Tibial artery (tissue), 4 donors: ENCODE measurements at regions not wholly inside any gene's neighbourhood (a gene's known extent, or its start where the extent isn't known, plus 50 kb on each side); places are given as distances from the start of the nearest gene placed in this dataset.

ENCODE experiments used
- DNase-seq, 2 donors: peaks; one replicate each; pipeline ENCODE4 v3.0.0-alpha.2; 2019
- H3K27ac ChIP-seq, 2 donors: fragments of 200-600 bp; sonication (generic) in 1 of 2; 1 replicate in 1 of 2; 2 replicates in 1 of 2; pipeline ENCODE4 v1.5.1; 2018 to 2019; ENCODE audit warnings: mild to moderate bottlenecking in 1 of 2
- H3K27me3 ChIP-seq, 2 donors: fragments of 200-600 bp; sonication (generic) in 1 of 2; one replicate each; pipeline versions ENCODE4 v1.5.1 to v1.6.0; 2016 to 2019
- H3K36me3 ChIP-seq, 3 donors: fragments of 200-600 bp; sonication (generic) in 2 of 3; one replicate each; pipeline ENCODE4 v1.5.1; 2016 to 2019; ENCODE audit warnings: mild to moderate bottlenecking in 2 of 3
- H3K4me1 ChIP-seq, 4 donors: fragments of 200-600 bp; sonication (generic) in 2 of 4; 1 replicate in 3 of 4; 2 replicates in 1 of 4; pipeline ENCODE4 v1.5.1; 2016 to 2019
- H3K4me3 ChIP-seq, 2 donors: fragments of 200-600 bp; sonication (generic) in 1 of 2; 1 replicate in 1 of 2; 2 replicates in 1 of 2; pipeline ENCODE4 v1.5.1; 2018 to 2019; ENCODE audit warnings: mild to moderate bottlenecking in 2 of 2
- H3K9me3 ChIP-seq, 3 donors: fragments of 200-600 bp; sonication (generic) in 1 of 3; one replicate each; pipeline ENCODE4 v1.5.1; 2016 to 2019
- intact Hi-C: fragments of 100-400 bp; cut with DNase I; formaldehyde crosslinking; loops from one replicate; pipeline ENCODE4 v1.15.0; 2023; ENCODE audit warnings: low total_unique reads
- TF ChIP-seq, protein P1 (sequence below), 2 experiments: fragments of 200-600 bp in 1 of 2; fragments of 450-650 bp in 1 of 2; IDR thresholded peaks; one replicate each; pipeline ENCODE4 v1.5.1; 2017 to 2019; ENCODE audit warnings: antibody characterized with exemption in 2 of 2, mild to moderate bottlenecking in 1 of 2, moderate library complexity in 1 of 2

DNA sequence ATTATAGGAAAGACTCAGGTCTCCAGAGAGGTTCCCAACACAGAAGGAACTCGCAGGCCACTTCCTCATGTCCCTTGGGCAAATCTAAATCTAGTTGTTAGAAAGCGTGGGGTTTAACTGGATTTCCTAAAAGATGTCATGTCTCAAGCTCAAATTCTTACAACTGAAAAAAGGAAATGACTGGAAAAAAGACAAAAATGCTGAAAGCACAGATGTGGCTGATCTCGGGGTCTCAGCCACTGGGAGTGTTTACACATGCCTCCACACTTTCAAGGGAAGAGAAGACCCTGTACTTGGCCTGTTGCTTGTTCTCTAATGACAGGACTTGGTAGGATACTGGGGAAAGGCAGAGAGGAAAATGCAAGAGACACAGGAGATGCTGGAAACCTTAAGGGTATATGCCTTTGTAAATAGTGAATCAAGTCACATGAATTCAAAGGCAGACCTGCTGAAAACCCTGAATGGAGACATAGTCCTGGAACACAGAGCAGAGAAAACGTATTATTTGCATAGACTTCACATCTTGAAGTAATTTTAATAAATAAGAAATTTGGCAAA lies 160.9 kb upstream of the MEIS1 start:
- H3K36me3 ChIP-seq = no peaks in the 10 kb centered on the region
- TF ChIP-seq, protein P1, sequence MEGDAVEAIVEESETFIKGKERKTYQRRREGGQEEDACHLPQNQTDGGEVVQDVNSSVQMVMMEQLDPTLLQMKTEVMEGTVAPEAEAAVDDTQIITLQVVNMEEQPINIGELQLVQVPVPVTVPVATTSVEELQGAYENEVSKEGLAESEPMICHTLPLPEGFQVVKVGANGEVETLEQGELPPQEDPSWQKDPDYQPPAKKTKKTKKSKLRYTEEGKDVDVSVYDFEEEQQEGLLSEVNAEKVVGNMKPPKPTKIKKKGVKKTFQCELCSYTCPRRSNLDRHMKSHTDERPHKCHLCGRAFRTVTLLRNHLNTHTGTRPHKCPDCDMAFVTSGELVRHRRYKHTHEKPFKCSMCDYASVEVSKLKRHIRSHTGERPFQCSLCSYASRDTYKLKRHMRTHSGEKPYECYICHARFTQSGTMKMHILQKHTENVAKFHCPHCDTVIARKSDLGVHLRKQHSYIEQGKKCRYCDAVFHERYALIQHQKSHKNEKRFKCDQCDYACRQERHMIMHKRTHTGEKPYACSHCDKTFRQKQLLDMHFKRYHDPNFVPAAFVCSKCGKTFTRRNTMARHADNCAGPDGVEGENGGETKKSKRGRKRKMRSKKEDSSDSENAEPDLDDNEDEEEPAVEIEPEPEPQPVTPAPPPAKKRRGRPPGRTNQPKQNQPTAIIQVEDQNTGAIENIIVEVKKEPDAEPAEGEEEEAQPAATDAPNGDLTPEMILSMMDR (IDR thresholded peaks at IDR 0.05) = no peak
- no peak for DNase-seq

DNA sequence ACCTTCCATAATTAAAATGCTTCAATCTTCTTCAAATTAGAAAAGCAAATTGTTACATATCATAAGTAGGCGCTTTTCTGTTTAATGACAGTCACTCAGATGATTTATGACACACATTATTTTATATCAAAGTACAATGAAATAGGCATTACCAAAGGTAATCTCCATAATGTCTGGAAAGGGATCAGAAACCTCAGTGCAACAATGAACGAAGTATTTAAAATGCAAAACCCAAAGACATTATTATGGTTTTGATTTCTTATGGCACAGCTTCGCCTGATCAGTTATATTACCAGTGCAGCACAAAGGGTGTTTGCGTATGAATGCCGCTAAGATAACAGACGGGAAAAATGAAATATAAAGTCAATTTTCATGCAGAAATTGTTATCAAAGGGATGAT lies 162.2 kb upstream of the MEIS1 start:
- intact Hi-C loops = no loop called here
- no peaks in the 10 kb centered on the region for H3K4me1 ChIP-seq
- H3K4me3 ChIP-seq = no peak overlapping the region
- no peaks in the 10 kb centered on the region for H3K9me3 ChIP-seq
- TF ChIP-seq, protein P1 (IDR thresholded peaks at IDR 0.05) = no peak
- no peaks in the 10 kb centered on the region for H3K27me3 ChIP-seq
- H3K27ac ChIP-seq = no peak overlapping the region
- no peak for DNase-seq
- H3K36me3 ChIP-seq = no peaks in the 10 kb centered on the region

More for the DNA sequence above, 160.9 kb upstream of the MEIS1 start:
- Histone ChIP-seq H3K4me1 (no peaks in the 10 kb centered on the region), H3K27me3 (no peaks in the 10 kb centered on the region), H3K4me3 (no peak overlapping the region), H3K9me3 (no peaks in the 10 kb centered on the region), H3K27ac (no peak overlapping the region)
- intact Hi-C loops = no loop called here

DNA sequence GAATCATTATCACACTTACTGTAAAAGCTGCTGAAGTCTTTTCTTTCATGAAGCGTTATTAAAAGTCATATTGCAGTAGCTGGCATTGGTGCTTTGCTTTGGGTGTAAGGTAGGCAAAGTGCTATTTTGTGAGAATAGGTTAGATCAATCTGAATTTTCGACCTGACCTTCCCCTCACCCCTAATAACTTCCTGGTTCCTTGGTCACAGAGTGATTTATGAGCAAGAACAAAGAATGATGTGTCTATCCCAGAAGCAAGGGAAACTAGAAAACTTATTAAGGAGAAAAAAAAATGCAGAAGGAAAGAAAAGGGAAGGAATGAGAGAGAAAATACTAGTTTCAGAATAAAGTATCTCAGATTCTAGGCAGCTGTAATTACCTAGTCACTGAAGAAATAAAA lies 163.1 kb upstream of the MEIS1 start:
- Histone ChIP-seq H3K27me3 (no peaks in the 10 kb centered on the region), H3K9me3 (no peaks in the 10 kb centered on the region), H3K27ac (no peak overlapping the region), H3K36me3 (no peaks in the 10 kb centered on the region), H3K4me3 (no peak overlapping the region), H3K4me1 (no peaks in the 10 kb centered on the region)
- no peak for DNase-seq
- TF ChIP-seq, protein P1 (IDR thresholded peaks at IDR 0.05) = no peak
- intact Hi-C loops = no loop called here

DNA sequence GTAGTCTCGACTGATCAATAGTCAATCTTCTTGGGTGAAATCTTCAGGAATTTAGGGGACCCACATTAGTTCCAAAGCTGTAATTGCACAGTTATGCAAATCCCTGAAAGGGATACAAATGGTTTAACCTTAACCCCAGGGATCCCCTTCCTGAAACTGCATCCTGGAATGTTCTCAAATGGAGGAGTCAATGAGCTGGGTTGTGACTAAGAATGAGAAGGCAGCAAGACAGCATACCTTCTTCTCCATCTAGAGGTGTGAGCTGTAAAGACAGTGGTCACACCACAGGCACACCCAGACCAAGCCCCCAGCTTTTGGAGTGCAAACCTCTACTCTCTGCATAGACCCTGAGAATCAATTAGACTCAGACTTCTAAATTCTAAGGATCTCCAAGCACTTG lies 164.7 kb upstream of the MEIS1 start:
- TF ChIP-seq, protein P1 (IDR thresholded peaks at IDR 0.05) = no peak
- intact Hi-C loops = no loop called here
- Histone ChIP-seq H3K36me3 (no peaks in the 10 kb centered on the region), H3K4me3 (no peak overlapping the region), H3K4me1 (no peaks in the 10 kb centered on the region), H3K27ac (no peak overlapping the region), H3K27me3 (no peaks in the 10 kb centered on the region), H3K9me3 (no peaks in the 10 kb centered on the region)
- no peak for DNase-seq

DNA sequence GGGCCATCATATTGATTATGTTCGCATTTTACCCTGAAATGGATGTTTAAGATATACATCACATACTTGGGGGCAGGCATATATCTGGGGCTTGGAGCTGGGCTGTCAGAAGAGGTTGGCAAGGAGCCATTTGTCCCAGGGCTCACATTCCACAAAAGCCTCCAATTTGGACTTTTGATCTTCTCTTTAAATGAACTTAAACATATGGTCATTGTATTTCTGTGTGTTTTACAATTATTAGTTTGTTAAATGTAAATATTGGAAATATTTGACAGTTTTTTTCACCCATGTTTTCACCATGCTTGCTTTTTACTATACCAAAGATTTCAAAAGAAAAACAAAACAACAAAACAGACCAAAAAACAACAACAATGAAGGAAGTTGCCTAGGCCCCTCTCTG lies 165.8 kb upstream of the MEIS1 start:
- TF ChIP-seq, protein P1 (IDR thresholded peaks at IDR 0.05) = no peak
- no peaks in the 10 kb centered on the region for H3K4me1 ChIP-seq
- H3K4me3 ChIP-seq = no peak overlapping the region
- H3K36me3 ChIP-seq = no peaks in the 10 kb centered on the region
- H3K27ac ChIP-seq = no peak overlapping the region
- H3K9me3 ChIP-seq = no peaks in the 10 kb centered on the region
- H3K27me3 ChIP-seq = no peaks in the 10 kb centered on the region
- DNase-seq = no peak
- intact Hi-C loops = no loop called here

DNA sequence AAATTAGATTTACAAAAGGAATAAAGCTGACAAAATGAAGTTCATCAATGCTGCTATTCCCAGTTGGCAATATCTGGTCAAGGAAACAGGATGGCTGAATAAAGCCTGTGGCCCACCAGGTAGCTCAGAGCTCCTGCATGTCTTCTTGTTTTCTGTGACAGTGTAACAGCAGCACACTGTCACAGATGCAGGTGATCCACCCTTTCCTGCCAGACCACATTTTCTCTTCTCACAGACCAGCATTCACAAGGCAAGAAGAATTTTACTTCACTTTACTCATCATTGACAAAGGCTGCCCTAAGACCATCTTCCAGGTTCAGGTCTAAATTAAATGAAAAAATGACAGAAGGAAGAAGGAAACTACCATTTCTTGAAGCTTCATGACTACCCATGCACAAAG lies 166.2 kb upstream of the MEIS1 start:
- Histone ChIP-seq H3K4me1 (no peaks in the 10 kb centered on the region), H3K27me3 (no peaks in the 10 kb centered on the region), H3K36me3 (no peaks in the 10 kb centered on the region), H3K9me3 (no peaks in the 10 kb centered on the region), H3K27ac (no peak overlapping the region), H3K4me3 (no peak overlapping the region)
- DNase-seq = no peak
- TF ChIP-seq, protein P1 (IDR thresholded peaks at IDR 0.05) = no peak
- intact Hi-C loops = no loop called here
